SK-N-SH treated with all-trans-retinoic acid at 6 μM for 48 hours (cell line): ENCODE measurements at regions not wholly inside any gene's neighbourhood (a gene's known extent, or its start where the extent isn't known, plus 50 kb on each side); places are given as distances from the start of the nearest gene placed in this dataset.

ENCODE experiments used
- BACH2 ChIP-seq: fragments of 250-450 bp; sonication (Bioruptor Pico); IDR thresholded peaks from 2 replicates; pipeline ENCODE4 v1.9.0; 2021; ENCODE audit warnings: mild to moderate bottlenecking, borderline replicate concordance
- CSRNP3 ChIP-seq: fragments of 250-450 bp; sonication (Bioruptor Pico); IDR thresholded peaks from 2 replicates; pipeline ENCODE4 v1.5.1; 2021; ENCODE audit warnings: mild to moderate bottlenecking, moderate library complexity
- ISL1 ChIP-seq: fragments of 250-450 bp; sonication (Bioruptor Pico); IDR thresholded peaks from 2 replicates; pipeline ENCODE4 v2.1.2; 2022; ENCODE audit warnings: mild to moderate bottlenecking, moderate library complexity
- OSR1 ChIP-seq: fragments of 250-450 bp; sonication (Bioruptor Pico); IDR thresholded peaks from 2 replicates; pipeline ENCODE4 v1.8.0; 2022; ENCODE audit warnings: moderate library complexity, mild to moderate bottlenecking, inconsistent platforms
- PATZ1 ChIP-seq: fragments of 250-450 bp; sonication (Bioruptor Pico); IDR thresholded peaks from 2 replicates; pipeline ENCODE4 v1.8.0; 2020; ENCODE audit warnings: mild to moderate bottlenecking, moderate library complexity, borderline replicate concordance
- PPARA ChIP-seq: fragments of 250-450 bp; sonication (Bioruptor Pico); IDR thresholded peaks from 2 replicates; pipeline ENCODE4 v1.5.0; 2020; ENCODE audit warnings: mild to moderate bottlenecking, borderline replicate concordance
- SNAI2 ChIP-seq: fragments of 250-450 bp; sonication (Bioruptor Pico); IDR thresholded peaks from 2 replicates; pipeline ENCODE4 v1.5.0; 2020; ENCODE audit warnings: mild to moderate bottlenecking, moderate library complexity
- TCF4 ChIP-seq: fragments of 250-450 bp; sonication (Bioruptor Pico); IDR thresholded peaks from 2 replicates; pipeline ENCODE4 v1.8.0; 2021; ENCODE audit warnings: mild to moderate bottlenecking, moderate library complexity, borderline replicate concordance
- TOX ChIP-seq: fragments of 250-450 bp; sonication (Bioruptor Pico); IDR thresholded peaks from 2 replicates; pipeline ENCODE4 v1.8.0; 2021; ENCODE audit warnings: mild to moderate bottlenecking, moderate library complexity, borderline replicate concordance
- TSHZ2 ChIP-seq: fragments of 250-450 bp; sonication (Bioruptor Pico); IDR thresholded peaks from 2 replicates; pipeline ENCODE4 v1.5.0; 2020; ENCODE audit warnings: mild to moderate bottlenecking, moderate library complexity
- ZFP3 ChIP-seq: fragments of 250-450 bp; sonication (Bioruptor Pico); IDR thresholded peaks from 2 replicates; pipeline ENCODE4 v1.5.0; 2020; ENCODE audit warnings: mild to moderate bottlenecking, moderate library complexity

- TF ChIP-seq TSHZ2 (CRISPR knock-in tag) = no peak
- no peak for TF ChIP-seq ISL1 (CRISPR knock-in tag)
- no peak for TF ChIP-seq PPARA (CRISPR knock-in tag)
- no peak for TF ChIP-seq OSR1 (CRISPR knock-in tag)
- no peak for TF ChIP-seq CSRNP3 (CRISPR knock-in tag)
- TF ChIP-seq TCF4 (CRISPR knock-in tag) = no peak
- TF ChIP-seq PATZ1 = no peak
- TF ChIP-seq BACH2 = no peak
- TF ChIP-seq TOX (CRISPR knock-in tag) = no peak
- TF ChIP-seq ZFP3 = no peak
- no peak for TF ChIP-seq SNAI2
Measured at GRCh38 chr14:40317690-40318089, 885.5 kb upstream of the FBXO33 start.
